OCI-LY1 (cell line): ENCODE measurements at regions not wholly inside any gene's neighbourhood (a gene's known extent, or its start where the extent isn't known, plus 50 kb on each side); places are given as distances from the start of the nearest gene placed in this dataset.
"Not testable (repeated sequence)": the region's sequence is repeated elsewhere in the genome, so short reads cannot be mapped to it uniquely, and the experiment has no call there.

Source experiments
- EZH2 ChIP-seq: fragments of 200-600 bp; sonication (generic), shearing (Covaris generic); IDR thresholded peaks from 2 replicates; pipeline ENCODE4 v1.8.0; 2017; ENCODE audit warnings: borderline replicate concordance, mixed run types, mild to moderate bottlenecking, antibody characterized with exemption, low read length, moderate library complexity, mixed read lengths
- TF ChIP-seq, protein P1 (sequence below): fragments of 200-600 bp; sonication (generic), shearing (Covaris generic); IDR thresholded peaks from 2 replicates; pipeline ENCODE4 v1.5.1; 2017; ENCODE audit warnings: mild to moderate bottlenecking, antibody characterized with exemption, low read length, moderate library complexity, mixed read lengths

DNA sequence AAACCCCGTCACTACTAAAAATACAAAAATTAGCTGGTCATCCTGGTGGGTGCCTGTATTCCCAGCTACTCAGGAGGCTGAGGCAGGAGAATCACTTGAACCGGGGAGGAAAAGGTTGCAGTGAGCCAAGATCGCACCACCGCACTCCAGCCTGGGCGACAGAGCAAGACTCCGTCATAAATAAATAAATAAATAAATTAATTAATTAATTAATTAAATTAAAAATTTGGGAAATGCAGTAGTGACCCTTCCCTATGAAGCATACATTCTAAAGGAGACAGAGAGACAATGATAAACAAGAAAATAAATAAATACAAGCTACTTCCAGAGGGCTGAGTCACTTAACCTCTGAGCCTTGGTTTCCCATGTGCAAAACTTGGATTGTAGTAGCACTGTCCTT lies 383.6 kb upstream of the MAF start:
- TF ChIP-seq, protein P1, sequence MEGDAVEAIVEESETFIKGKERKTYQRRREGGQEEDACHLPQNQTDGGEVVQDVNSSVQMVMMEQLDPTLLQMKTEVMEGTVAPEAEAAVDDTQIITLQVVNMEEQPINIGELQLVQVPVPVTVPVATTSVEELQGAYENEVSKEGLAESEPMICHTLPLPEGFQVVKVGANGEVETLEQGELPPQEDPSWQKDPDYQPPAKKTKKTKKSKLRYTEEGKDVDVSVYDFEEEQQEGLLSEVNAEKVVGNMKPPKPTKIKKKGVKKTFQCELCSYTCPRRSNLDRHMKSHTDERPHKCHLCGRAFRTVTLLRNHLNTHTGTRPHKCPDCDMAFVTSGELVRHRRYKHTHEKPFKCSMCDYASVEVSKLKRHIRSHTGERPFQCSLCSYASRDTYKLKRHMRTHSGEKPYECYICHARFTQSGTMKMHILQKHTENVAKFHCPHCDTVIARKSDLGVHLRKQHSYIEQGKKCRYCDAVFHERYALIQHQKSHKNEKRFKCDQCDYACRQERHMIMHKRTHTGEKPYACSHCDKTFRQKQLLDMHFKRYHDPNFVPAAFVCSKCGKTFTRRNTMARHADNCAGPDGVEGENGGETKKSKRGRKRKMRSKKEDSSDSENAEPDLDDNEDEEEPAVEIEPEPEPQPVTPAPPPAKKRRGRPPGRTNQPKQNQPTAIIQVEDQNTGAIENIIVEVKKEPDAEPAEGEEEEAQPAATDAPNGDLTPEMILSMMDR: not testable (repeated sequence)
- TF ChIP-seq EZH2: not testable (repeated sequence)
